Kidney epithelial cell (primary cell): ENCODE measurements at regions not wholly inside any gene's neighbourhood (a gene's known extent, or its start where the extent isn't known, plus 50 kb on each side); places are given as distances from the start of the nearest gene placed in this dataset.

Experiments used
- DNase-seq: peaks from one replicate; pipeline ENCODE4 v3.0.0-alpha.2; 2010; ENCODE audit warnings: low read depth
- H3K27me3 ChIP-seq: 2 replicates; pipeline ENCODE4 v1.6.0; 2011; ENCODE audit warnings: low read length; ENCODE audit not compliant: control insufficient read depth, insufficient read depth
- H3K36me3 ChIP-seq: 2 replicates; pipeline ENCODE4 v1.5.1; 2011; ENCODE audit warnings: low read length; ENCODE audit not compliant: control insufficient read depth, insufficient read depth
- H3K4me3 ChIP-seq: 2 replicates; pipeline ENCODE4 v1.5.1; 2011; ENCODE audit warnings: low read depth, mild to moderate bottlenecking, control low read depth, low read length
- TF ChIP-seq, protein P1 (sequence below): IDR thresholded peaks from 2 replicates; pipeline ENCODE4 v1.5.1; 2011; ENCODE audit warnings: mild to moderate bottlenecking, moderate library complexity, low read length, control low read depth, inconsistent platforms; ENCODE audit not compliant: insufficient read depth, poor library complexity, severe bottlenecking

DNA sequence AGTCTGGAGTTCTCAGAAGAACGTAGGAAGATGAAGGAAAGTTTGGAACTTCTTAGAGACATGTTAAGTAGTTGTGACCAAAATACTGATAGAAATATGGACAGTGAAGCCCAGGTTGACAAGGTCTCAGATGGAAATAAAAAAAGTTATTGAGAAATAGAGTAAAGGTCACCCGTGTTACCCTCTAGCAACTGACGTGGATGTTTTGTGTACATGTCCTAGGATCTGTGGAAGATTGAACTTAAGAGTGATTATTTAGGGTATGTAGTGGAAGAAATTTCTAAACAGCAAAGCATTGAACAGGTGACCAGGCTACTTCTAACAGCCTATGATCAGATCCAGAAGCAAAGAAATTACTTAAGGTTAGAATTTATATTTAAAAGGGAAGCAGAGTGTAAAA is 1020.4 kb downstream of the FSTL5 start:
- no peak for DNase-seq
- TF ChIP-seq, protein P1, sequence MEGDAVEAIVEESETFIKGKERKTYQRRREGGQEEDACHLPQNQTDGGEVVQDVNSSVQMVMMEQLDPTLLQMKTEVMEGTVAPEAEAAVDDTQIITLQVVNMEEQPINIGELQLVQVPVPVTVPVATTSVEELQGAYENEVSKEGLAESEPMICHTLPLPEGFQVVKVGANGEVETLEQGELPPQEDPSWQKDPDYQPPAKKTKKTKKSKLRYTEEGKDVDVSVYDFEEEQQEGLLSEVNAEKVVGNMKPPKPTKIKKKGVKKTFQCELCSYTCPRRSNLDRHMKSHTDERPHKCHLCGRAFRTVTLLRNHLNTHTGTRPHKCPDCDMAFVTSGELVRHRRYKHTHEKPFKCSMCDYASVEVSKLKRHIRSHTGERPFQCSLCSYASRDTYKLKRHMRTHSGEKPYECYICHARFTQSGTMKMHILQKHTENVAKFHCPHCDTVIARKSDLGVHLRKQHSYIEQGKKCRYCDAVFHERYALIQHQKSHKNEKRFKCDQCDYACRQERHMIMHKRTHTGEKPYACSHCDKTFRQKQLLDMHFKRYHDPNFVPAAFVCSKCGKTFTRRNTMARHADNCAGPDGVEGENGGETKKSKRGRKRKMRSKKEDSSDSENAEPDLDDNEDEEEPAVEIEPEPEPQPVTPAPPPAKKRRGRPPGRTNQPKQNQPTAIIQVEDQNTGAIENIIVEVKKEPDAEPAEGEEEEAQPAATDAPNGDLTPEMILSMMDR = no peak
- no peaks in the 10 kb centered on the region for H3K36me3 ChIP-seq
- no peak overlapping the region for H3K4me3 ChIP-seq
- no peaks in the 10 kb centered on the region for H3K27me3 ChIP-seq

DNA sequence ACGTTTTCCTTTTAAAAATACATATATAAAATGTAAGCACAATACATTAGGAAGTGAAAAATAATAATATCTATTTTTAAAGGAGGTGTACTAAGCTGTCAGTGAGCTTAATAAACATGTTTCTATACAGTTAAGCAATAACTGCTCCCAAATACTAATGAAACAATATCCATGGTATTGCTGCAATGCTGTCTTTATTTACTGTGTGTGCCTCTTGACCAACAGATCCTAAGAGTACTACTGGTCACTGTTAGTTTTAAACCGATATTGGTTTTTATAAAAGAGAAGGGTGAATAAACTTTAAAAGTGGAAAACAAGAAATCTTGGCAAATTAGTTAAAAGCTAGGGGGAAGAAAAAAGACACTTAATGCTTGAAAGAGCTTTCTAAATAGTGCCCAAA is 1029.0 kb downstream of the FSTL5 start:
- Histone ChIP-seq H3K36me3 (no peaks in the 10 kb centered on the region), H3K27me3 (no peaks in the 10 kb centered on the region), H3K4me3 (no peak overlapping the region)
- DNase-seq = no peak
- TF ChIP-seq, protein P1 = no peak

DNA sequence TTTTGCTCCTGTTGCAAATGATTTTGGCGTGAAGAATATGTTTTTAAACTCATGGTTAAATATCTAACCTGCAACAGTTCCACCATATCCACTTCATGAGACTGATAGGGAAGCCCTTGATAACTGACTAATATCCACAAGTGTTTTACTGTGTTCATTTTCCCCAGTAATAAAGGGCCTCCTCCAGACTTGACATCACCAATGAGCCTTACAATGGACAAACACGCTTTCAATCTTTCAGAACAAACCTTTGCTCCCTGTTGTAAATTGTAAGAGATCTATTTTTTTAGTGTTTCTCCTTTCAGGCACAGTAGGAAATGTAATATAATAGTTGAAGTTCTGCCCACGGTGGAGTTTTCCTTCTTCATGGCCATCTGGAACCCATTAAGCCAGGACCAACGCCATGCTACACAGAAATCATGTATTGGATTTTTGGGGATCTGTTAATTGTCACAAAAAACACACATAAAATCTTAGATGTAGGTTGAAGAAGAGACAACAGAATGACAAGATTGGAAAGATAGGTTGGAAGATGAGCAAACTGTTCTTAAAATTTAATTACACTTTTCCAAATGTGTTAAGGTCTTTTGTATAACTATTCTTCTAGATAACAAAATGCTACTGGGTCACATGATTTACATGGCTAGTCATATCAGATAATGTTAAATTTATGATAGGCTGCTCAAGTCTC is 1030.1 kb downstream of the FSTL5 start:
- Histone ChIP-seq H3K27me3 (no peaks in the 10 kb centered on the region), H3K4me3 (no peak overlapping the region), H3K36me3 (no peaks in the 10 kb centered on the region)
- no peak for DNase-seq
- TF ChIP-seq, protein P1 = no peak

DNA sequence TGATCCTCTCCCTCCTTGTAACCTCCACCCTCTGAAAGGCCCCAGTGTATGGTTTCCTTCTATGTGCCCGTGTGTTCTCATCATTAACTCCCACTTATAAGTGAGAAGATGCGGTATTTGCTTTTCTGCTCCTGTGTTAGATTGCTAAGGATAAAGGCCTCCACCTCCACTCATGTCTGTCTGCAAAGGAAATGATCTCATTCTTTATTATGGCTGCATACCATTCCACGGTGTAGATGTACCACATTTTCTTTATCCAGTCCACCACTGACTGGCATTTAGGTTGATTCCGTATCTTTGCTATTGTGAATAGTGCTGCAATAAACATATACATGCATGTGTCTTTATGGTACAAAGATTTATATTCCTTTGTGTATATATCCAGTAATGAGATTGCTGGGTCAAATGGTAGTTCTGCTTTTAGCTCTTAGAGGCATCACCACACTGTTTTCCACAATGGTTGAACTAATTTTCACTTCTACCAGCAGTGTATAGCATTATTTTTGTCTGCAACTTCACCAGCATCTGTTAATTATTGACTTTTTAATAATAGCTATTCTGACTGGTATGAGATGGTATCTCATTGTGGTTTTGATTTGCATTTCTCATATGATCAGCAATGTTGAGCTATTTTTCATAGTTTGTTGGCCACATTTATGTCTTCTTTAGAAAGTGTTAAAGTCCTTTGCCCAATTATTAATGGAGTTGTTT is 1030.9 kb downstream of the FSTL5 start:
- Histone ChIP-seq H3K4me3 (no peak overlapping the region), H3K36me3 (no peaks in the 10 kb centered on the region), H3K27me3 (no peaks in the 10 kb centered on the region)
- no peak for DNase-seq
- TF ChIP-seq, protein P1 = no peak

DNA sequence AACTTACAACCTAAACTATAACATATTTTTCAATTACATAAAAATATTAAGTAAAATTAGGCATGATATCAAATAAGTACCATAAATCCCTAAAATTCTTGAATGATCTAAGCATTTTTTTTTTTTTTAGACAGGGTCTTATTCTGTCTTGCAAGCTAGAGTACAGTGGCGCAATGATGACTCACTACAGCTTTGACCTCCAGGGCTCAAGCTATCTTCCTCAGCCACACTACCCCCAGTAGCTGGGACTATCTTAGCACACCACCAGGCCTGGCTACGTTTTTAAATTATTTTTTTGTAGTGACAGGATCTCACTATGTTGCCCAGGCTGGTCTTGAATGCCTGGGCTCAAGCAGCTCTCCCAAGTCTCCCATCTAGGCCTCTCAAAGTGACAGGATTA is 1042.3 kb downstream of the FSTL5 start:
- TF ChIP-seq, protein P1 = no peak
- DNase-seq = no peak
- Histone ChIP-seq H3K36me3 (no peaks in the 10 kb centered on the region), H3K27me3 (no peaks in the 10 kb centered on the region), H3K4me3 (no peak overlapping the region)

DNA sequence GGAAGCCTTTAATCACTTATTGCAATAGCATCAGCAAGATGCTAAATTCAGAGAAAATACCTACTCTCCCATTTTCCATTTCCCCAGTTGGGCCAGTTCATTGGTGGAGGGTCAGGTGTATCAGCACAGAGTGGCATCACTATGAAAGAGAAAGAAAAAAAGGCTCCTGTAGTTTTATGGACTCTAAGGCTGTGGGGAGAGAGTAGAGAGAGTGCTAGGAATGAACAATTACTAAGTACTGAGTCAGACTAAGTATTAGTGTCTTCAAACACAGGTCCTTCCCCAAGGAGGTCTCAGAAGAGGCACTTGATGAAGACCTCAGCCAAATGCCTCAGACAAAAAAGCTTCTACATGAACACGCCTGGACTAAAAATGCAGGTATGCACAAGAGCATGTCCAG is 1061.9 kb downstream of the FSTL5 start:
- no peak overlapping the region for H3K4me3 ChIP-seq
- no peak for DNase-seq
- H3K36me3 ChIP-seq = no peaks in the 10 kb centered on the region
- no peaks in the 10 kb centered on the region for H3K27me3 ChIP-seq
- TF ChIP-seq, protein P1 = no peak
